HG03442 (cell line): ENCODE measurements at regions not wholly inside any gene's neighbourhood (a gene's known extent, or its start where the extent isn't known, plus 50 kb on each side); places are given as distances from the start of the nearest gene placed in this dataset.
"Not testable (repeated sequence)": the region's sequence is repeated elsewhere in the genome, so short reads cannot be mapped to it uniquely, and the experiment has no call there.

Source experiments
- ATAC-seq: cut with Tn5 transposase; IDR thresholded peaks from one replicate; pipeline ENCODE4 v1.9.1; 2021; ENCODE audit warnings: mild to moderate bottlenecking, moderate library complexity; ENCODE audit not compliant: unreplicated experiment

DNA sequence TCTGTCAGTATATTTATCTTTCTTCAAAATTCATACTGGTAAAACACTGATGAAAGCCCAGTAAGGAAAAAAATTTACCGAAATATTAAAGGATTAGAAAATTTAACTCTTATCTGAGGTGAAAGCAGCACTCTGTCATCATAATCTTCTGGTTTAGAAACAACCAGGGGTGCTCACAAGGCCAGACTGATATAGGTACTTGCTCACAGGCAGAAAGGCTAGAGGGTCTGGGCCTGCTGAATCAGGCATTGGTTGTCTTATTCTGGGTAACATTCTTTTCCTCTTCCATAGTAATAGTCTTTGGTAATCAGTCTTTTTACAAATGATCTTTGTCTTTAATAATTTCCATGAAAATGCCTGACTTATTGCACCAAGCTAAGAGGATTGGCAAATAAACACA, 221.4 kb upstream of the TFPI start:
- ATAC-seq: no peak

DNA sequence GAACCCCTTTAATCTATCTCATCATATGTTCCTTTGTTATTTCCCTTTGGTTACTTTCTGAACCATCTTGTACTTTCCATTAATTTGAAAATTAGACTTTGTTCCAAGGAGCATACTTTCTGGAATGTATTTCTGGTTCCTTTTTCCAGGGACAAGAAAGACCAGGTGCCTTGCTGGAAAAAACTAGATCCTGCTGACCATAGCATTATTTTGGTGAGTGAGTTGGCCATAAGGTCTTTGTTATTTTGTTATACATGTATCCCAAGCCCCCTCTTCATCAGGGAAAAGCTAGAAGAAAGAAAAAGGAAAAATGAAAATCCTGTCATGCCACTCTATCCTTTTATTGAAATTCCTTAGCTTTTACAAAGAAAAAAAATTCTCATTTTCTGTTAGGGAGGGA, 228.1 kb upstream of the TFPI start:
- no peak for ATAC-seq

DNA sequence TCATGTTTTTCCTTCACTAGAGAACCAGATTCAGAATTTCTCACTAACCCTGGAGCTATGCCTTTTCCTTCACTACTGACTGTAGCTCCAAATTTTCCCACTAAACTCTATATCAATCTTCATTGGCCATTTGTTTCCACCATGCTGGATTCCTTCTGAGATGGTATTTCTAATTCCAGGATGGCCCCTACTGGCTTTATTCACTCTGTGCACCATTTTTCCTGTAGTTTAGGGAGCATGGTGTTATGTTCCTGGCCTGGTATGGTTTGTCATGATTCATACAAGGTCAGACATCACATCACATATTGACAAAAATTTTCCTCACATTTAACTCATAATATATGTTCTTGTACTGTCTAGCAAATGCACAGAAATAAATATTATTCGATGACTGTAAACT, 229.2 kb upstream of the TFPI start:
- ATAC-seq: no peak

DNA sequence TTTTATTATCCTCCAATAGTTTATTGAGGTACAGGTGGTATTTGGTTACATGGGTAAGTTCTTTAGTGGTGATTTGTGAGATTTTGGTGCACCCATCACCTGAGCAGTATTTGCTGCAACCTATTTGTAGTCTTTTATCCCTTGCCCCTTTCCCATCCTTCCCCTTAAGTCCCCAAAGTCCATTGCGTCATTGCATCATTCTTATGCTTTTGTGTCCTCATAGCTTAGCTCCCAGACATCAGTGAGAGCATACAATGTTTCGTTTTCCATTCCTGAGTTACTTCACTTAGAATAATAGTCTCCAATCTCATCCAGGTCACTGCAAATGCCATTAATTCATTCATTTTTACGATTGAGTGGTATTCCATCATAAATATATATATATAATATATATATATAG, 229.9 kb upstream of the TFPI start:
- not testable (repeated sequence) for ATAC-seq

DNA sequence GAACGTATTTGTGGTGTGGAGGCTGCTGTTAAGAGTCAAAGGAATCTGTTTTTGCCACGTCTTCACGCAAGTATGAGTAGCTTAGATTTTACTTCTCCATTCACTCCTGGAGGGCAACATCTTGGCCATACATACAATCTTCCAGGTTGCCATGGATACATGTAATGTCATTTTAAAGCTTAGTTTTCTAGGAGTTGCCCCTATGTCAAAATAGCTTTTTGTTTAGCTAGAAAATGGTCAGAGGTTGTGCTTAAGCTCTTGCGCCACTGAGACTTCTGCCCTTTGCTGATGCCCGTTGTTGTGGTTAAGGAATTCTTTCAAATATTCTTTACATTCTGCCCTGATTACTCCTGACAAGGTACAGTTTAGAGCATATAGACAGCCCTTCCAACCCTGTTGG, 245.4 kb upstream of the TFPI start:
- no peak for ATAC-seq

DNA sequence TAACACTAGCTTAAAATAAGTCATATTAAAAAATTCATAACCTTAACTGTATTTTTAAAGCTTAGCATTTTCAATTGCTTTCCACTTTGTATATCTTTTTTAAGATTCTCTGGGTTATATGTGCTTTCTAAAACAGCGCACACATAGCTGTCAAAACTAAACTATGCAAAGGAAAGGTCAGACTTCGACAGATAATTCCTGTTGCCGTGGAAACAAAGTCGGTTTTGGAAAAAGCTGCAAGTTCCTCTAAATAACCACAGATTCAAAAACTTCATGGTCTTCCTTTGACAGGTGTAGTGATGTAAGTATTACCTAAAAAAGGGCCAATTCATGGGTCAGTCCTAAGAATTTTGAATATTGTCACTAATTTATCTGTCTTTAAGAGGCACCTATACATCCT, 249.6 kb upstream of the TFPI start:
- no peak for ATAC-seq

DNA sequence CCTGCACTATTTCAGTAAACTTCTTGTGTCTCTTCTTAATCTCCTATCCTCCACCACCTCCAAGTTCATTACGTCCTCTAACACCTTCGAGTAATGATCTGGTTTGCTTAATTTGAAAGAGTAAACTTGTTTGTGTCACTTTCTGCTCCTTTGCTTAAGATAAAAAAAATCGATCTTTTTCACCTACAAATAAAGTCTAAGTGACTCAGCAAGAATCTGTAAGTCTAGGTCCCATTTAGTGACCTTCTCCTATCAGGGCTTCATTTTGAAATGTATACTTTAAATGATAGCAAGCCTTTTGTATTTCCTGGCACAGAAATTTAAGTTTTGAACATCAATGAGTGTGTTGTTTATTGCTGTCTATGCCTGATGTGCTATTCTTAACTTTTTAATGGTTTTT, 260.9 kb upstream of the TFPI start:
- ATAC-seq: no peak

DNA sequence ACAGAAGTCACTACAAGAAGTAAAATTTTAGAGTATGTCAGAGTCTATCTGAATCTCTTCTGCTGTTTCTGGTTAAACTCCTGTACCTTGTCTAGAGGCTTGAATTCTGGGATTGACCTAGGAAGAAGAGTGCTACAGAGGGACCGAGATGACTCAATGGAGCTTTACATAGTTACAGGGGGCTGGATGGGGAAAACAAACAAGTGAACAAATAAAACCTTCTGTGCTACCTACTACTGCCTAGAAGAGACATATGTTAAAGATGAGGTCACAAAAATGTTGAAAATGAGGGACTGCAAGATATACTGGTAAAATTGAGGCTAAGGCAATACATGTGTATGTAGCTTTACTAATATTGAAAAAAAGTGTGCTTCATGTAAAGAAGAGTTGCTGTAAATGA, 265.4 kb upstream of the TFPI start:
- no peak for ATAC-seq

DNA sequence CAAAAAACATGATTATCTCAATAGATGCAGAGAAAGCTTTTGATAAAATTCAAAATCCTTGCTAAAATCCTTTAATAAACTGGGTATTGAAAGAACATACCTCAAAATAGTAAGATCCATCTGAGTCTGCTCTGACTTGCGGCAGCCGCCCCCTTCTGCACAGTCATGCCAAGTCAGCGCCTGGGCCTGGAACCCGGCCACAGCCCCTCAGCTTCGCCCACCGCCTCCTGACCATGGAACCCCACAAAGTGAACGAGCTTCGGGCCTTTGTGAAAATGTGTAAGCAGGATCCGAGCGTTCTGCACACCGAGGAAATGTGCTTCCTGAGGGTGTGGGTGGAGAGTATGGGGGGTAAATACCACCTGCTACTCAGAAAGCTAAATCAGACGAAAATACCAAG, 270.9 kb upstream of the TFPI start:
- no peak for ATAC-seq

DNA sequence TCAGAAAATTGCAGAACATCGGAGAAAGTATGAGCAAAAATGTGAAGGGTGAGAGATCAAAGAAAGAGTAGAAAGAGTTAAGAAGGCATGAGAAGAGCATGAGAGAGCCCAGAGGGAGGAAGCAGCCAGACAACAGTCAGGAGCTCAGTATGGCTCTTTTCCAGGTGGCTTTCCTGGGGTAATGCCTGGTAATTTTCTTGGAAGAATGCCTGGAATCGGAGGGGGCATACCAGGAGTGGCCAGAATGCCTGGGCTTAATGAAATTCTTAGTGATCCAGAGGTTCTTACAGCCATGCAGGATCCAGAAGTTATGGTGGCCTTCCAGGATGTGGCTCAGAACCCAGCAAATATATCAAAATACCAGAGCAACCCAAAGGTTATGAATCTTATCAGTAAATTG, 271.8 kb upstream of the TFPI start:
- no peak for ATAC-seq

DNA sequence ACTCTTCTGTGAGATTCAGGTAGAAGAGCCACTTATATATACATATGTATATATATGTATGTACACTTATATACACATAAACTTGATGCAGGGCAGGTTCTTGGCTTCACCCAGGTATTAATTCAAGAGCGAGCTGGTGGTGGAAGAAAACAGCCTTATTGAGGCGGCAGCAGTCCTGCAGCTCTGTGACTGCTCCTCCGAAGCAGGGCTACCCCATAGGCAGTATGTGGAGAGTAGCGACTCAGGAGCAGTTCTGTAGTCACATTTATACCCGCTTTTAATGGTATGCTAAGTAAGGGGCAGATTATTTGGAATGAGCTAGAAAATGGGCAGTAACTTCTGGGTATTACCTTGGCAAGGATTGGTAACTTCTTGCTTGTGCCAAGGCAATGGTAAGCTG, 280.6 kb upstream of the TFPI start:
- no peak for ATAC-seq

DNA sequence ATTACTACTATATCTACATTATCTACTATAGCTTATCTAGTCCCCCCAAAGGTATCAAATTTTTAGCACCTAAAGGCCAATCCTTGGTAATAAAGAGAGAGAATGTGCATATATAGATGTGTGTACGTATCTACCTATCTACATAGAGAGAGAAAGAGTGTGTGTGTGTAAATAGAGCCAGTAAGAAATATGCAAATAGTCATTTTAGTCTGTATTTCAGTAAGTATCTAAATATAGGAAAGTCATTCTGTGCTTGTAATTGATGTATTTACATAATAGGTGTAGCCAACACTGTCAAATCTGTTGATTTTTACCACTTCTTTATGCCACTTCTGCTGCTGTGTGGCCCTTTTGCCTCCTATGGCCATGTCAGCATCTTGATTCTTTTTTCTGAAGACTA, 284.5 kb upstream of the TFPI start:
- ATAC-seq: no peak

DNA sequence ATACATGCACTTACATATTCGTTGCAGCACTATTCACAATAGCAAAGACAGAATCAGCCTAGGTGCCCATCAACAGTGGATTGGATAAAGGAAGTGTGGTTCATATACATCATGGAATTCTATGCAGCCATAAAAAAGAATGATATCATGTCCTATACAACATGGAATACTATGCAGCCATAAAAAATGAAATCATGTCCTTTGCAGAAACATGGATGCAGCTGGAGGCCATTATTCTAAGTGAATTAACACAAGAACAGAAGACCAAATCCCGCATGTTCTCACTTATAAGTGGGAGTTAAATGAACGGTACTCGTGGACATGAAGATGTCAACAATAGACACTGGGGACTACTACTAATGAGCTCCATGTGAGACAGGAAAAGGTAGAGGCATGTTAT, 288.1 kb upstream of the TFPI start:
- ATAC-seq: no peak

DNA sequence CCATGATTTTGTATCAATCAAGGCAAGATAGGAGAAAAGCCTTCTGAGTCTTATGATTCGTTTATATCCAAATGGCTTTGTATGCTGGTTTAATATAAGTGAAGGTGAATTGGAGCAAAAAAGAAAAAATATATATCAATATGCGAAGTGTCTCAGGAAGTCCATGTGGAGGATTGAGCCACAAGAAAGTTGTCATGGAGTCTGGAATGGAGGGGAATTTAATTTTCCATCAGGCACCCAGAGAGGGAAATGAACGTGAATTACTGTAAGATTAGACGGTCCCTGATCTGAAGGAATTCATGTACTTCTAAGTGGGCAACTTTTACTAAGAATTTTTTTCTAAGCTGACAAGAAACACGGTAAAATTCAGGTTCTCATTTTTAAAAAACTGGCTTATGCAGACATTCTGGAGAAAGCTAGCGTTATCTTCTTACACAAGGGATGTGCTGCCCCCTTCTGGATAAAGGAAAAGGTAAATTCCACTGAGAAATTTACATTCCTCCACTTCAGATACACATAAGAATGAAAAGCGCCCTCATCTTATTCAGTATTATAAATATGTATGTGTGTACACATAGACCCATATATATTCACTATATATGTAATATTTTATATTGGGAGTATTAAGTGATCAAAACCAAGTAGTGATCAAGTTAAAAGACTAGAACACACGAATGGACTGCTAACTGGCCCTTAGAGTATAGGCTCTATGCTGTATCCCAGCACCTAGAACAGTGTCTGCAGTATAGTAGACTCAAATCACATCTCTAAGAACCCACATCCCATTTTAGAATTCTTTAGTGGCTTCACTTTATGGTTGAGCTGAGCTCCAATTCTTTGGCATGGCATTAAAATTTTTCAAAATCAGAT, 289.0 kb upstream of the TFPI start:
- ATAC-seq: peak; percentile 63

DNA sequence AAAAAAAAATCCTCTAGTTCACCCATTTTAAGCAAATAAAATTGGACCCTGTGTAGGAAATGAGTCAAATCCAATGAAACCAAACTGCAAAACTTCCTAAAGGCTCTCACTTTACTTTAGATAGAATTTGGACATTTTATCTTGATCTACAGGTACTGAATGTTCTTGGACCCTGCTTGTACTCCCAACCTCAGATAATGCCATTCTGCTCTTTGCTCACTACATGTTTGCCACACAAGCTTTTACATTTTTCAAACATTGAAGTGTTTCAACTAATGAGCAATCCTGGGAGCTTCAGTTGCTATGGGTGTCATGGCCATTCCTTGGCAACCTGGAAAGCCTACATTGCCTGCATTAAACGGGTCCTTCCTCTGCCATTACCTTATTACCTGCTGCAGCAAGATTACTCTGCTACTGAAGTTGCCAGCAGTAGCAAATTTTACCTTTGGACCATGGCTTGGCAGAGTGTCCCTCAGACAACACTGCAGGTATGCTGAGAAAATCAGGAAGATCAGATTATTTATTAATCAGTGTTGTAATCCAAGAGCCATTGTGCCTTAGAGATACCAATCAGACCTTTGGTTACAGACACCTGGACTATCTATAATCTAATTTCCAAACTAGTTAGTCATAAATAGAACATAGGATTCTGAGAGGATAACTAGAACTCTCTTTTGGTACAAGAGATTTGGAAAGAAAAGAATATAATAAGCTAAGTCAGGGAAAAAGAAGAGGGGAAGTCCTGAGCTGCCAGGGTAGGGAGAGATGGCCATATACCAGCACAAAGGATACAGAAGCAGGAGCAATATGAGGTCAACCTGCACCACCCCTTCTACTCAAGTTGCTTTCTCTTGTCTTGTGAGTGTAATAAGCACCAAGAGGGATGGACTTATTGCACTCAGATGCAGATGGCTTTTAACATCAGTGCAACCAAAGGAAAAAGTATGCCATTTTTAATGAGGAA, 293.3 kb upstream of the TFPI start:
- no peak for ATAC-seq

DNA sequence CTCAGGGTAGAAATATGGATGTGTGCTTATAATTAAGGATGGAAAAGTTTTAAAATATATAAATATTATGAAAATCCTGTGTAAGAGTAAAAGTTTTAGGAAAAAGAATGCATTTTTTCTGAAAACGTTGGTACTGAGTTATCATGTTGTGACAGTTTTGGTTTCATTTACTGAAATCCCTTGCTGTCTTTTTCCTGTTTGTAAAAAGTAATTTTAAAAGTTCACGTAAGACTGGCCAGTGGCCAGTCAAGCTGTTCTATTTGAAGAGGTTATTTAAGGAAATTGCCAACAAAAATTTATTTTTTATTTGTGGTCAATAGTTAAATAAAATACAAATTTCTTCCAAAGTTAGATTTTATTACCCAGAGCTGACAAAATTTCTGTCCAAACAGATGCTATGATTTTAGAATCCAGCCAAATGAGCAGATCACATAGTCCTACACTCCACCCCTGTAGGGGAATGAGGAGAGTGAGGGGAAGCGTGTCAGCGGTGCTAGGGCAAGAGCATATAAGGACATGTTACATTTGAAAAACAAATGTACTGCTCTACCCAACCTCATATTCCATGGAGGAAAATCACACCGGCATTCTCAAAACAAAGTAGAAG, 297.8 kb upstream of the TFPI start:
- ATAC-seq: no peak

DNA sequence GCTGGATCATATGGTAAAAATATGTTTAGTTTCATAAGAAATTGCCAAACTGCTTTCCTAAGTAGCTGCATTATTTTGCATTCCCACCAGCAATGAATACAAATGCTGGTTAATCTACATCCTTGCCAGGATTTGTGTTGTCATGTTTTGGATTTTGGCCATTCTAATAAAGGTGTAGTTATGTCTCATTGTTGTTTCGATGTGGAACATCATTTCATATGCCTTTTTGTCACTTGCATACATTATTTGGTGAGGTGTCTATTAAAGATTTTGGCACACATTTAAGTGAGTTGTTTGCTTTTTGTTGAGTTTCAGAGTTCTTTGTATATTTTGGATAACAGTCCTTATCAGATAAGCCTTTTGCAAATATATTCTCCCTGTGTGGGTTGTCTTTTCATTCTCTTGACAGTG, 299.2 kb upstream of the TFPI start:
- ATAC-seq: no peak

DNA sequence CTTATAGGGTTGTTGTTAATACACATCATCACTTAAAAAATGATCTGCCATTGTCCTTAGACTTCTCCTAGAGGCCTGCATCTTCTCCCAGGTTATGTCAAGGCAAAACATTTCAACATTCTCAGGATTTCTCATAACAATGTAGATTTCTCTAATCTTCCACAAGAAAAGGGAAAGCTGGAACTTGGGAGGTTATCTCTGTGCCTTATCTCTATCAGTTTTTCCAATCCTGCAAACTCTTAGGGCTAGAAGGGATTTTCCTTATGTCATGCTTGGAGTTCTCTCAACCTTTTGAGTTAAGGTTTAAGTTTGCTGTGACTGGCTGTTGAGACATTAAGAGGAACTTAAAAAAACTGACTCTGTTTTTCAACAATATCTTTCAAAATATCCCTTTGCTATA, 300.6 kb upstream of the TFPI start:
- no peak for ATAC-seq

DNA sequence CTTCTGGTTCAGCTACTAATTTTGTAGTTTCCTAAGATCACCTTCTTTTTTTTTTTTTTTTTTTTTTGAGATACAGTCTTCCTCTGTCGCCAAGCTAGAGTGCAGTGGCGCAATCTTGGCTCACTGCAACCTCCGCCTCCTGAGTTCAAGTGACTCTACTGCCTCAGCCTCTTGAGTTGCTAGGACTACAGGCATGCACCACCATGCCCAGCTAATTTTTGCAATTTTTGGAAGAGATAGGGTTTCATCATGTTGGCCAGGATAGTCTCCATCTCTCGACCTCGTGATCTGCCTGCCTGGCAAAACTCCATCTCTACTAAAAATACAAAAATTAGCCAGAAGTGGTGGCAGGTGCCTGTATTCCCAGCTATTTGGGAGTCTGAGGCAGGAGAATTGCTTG, 301.5 kb upstream of the TFPI start:
- ATAC-seq: no peak

DNA sequence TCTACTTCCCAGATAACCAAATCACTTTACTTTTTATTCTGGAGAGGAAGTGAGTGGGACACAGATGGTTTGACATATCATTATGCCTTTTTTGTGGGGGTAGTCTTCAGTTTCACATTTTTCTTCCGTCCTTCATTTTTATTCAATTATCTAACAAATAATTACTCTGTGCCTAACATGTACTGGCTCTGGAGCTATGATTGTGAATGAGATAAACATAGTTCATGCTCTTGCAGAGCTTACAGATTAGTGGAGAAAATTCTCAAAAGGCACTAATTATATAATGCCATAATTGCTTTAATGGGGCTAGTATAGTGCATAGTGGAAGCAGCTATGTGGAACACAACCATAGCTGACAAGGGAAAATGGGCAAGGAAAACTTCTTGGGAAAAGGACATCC, 303.6 kb upstream of the TFPI start:
- no peak for ATAC-seq

DNA sequence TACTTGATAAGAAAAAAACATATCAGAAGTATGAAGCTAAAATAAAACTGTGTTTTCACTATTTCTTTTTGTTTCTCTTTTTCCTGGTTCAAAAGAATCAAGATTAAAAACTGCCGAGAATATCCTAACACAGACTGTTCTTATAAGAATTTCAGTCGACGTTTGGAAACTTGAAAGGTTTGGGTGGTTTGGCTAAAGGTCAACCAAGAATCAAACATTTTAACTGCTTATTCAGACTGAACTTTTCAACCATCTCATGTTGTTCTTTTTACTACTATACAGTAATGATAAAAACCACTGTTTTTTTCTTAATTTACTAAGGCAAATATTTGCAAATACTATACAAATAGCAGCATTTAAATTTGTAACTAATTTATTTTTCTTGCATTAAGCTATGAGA, 308.5 kb upstream of the TFPI start:
- ATAC-seq: no peak

DNA sequence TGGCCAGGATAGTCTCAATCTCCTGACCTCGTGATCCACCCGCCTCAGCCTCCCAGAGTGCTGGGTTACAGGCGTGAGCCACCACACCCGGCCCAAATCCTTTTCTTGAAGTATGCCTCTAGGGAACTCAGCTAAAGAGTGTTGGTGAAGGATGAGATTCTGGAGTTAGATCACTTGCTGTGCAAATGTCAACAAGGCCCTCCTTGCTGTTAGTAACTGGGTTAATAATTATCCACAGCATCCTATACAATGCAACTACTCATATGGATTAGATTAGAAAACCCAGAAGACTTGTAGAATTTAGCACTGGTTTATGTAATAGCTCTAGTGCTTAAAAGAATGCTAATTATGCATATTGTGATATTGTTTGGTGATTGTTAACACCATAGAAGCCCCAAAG, 310.8 kb upstream of the TFPI start:
- ATAC-seq: no peak
